ENCODE measurements at regions not wholly inside any gene's neighbourhood (a gene's known extent, or its start where the extent isn't known, plus 50 kb on each side); places are given as distances from the start of the nearest gene placed in this dataset.

DNA sequence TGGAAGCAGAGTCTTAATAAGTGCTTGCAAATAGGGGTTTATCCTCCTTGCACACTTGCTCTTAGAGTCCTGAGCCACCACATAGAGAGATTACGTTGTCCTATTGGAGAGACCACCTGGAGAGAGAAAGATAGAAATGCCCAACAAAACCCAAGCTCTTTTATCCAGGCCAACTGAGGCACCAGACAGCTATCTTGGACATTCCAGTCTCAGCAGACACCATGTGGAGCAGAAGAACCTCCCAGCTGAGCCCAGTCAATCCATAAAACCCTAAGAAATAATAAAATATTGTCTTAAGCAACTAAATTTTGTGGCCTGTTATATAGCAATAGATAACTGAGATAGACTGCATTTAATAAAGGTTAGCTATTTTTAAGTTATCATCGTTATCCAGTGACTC lies 105.7 kb upstream of the PFN2 start:
- TF ChIP-seq, protein P1, sequence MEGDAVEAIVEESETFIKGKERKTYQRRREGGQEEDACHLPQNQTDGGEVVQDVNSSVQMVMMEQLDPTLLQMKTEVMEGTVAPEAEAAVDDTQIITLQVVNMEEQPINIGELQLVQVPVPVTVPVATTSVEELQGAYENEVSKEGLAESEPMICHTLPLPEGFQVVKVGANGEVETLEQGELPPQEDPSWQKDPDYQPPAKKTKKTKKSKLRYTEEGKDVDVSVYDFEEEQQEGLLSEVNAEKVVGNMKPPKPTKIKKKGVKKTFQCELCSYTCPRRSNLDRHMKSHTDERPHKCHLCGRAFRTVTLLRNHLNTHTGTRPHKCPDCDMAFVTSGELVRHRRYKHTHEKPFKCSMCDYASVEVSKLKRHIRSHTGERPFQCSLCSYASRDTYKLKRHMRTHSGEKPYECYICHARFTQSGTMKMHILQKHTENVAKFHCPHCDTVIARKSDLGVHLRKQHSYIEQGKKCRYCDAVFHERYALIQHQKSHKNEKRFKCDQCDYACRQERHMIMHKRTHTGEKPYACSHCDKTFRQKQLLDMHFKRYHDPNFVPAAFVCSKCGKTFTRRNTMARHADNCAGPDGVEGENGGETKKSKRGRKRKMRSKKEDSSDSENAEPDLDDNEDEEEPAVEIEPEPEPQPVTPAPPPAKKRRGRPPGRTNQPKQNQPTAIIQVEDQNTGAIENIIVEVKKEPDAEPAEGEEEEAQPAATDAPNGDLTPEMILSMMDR (IDR thresholded peaks at IDR 0.05): no peak
- no peak for TF ChIP-seq POLR2A (IDR thresholded peaks at IDR 0.05)
